NCI-H2196 (cell line): ENCODE measurements at regions not wholly inside any gene's neighbourhood (a gene's known extent, or its start where the extent isn't known, plus 50 kb on each side); places are given as distances from the start of the nearest gene placed in this dataset.

ENCODE experiments used
- DNase-seq: peaks from one replicate; lab custom pipeline; 2025; ENCODE audit not compliant: unreplicated experiment; lab: John Stamatoyannopoulos, UW

DNA sequence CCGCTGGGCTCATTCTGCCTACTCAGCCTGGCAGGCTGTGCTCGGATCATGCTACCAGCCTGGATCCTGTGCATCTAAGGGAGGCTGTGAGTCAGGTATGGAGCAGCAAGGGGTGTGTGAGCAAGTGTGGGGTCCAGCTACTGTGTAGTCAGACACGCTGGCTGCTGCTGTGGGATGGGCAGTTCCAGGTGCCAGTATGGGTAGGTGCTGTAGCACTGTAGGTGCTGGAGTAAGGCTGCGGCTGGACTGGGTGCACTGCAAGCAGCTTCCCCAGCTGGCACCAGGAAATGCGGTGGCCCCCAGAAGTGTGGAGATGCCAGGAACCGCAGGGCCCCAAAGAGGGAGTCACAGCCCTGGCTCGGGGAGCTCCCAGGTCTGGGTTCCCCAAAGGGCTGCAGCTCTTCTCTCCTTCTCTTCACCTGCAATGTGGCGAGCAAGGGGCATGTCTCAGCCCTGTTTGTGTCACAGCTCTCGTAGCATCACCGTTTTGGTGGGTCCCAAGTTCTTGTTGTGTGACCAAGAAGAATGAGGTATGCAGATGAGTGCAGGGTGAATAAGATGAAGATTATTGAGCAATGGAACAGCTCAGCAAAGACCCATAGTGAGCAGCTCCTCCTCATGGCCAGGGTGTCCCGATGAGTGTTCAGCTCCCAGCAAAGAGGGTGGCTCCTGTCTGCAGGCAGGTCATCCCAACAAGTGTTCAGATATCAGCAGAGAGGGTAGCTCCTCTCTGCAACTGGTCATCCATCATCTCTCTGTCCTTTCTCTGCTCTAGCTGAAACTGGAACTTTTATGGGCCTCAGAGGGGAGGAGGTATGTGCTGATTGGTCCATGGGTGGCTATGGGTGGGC is 462.9 kb downstream of the TBC1D22A start:
- DNase-seq = no peak
